Neural progenitor cell (in vitro differentiated cells): ENCODE measurements at regions not wholly inside any gene's neighbourhood (a gene's known extent, or its start where the extent isn't known, plus 50 kb on each side); places are given as distances from the start of the nearest gene placed in this dataset.

ENCODE experiments used
- DNase-seq: peaks from one replicate; pipeline ENCODE4 v3.0.0-alpha.2; 2016; ENCODE audit warnings: low spot score
- H2AFZ ChIP-seq: fragments of 200-600 bp; sonication (generic); replicated peaks from 2 replicates; pipeline ENCODE4 v1.6.1; 2016; ENCODE audit warnings: antibody characterized with exemption
- H3F3A ChIP-seq: fragments of 200-600 bp; sonication (generic); 2 replicates; pipeline ENCODE4 v1.6.1; 2016; ENCODE audit warnings: antibody characterized with exemption, low read depth
- H3K27ac ChIP-seq: fragments of 200-600 bp; sonication (generic); 2 replicates; pipeline ENCODE4 v1.5.1; 2016; ENCODE audit warnings: mild to moderate bottlenecking
- H3K27me3 ChIP-seq: fragments of 200-600 bp; sonication (generic); 2 replicates; pipeline ENCODE4 v1.6.1; 2016; ENCODE audit warnings: mild to moderate bottlenecking, moderate library complexity
- H3K36me3 ChIP-seq: fragments of 200-600 bp; sonication (generic); 2 replicates; pipeline ENCODE4 v1.5.1; 2016
- H3K4me1 ChIP-seq: fragments of 200-600 bp; sonication (generic); 2 replicates; pipeline ENCODE4 v1.6.1; 2016; ENCODE audit warnings: mixed run types
- H3K4me2 ChIP-seq: fragments of 200-600 bp; sonication (generic); 2 replicates; pipeline ENCODE4 v1.6.1; 2016
- H3K4me3 ChIP-seq: fragments of 200-600 bp; sonication (generic); 2 replicates; pipeline ENCODE4 v1.5.1; 2016
- H3K79me2 ChIP-seq: fragments of 200-600 bp; sonication (generic); 2 replicates; pipeline ENCODE4 v1.6.1; 2016; ENCODE audit warnings: low read depth
- H3K9ac ChIP-seq: fragments of 200-600 bp; sonication (generic); 2 replicates; pipeline ENCODE4 v1.6.1; 2016
- H3K9me3 ChIP-seq: fragments of 200-600 bp; sonication (generic); 2 replicates; pipeline ENCODE4 v1.5.1; 2016; ENCODE audit warnings: low read depth
- H4K20me1 ChIP-seq: fragments of 200-600 bp; sonication (generic); 2 replicates; pipeline ENCODE4 v1.6.1; 2016; ENCODE audit warnings: low read depth
- H3K27ac Mint-ChIP-seq: 3 replicates; pipeline ENCODE4 v1.8.0; 2021; ENCODE audit warnings: mixed read lengths
- H3K27me3 Mint-ChIP-seq: 2 replicates; pipeline ENCODE4 v1.8.0; 2022; ENCODE audit warnings: low read depth, mild to moderate bottlenecking, inconsistent platforms, moderate library complexity, mixed read lengths; ENCODE audit not compliant: insufficient read depth
- H3K36me3 Mint-ChIP-seq: 3 replicates; pipeline ENCODE4 v1.8.0; 2021; ENCODE audit warnings: mixed read lengths
- H3K4me1 Mint-ChIP-seq: 3 replicates; pipeline ENCODE4 v1.8.0; 2021; ENCODE audit warnings: mixed read lengths
- H3K4me3 Mint-ChIP-seq: 3 replicates; pipeline ENCODE4 v1.8.0; 2021; ENCODE audit warnings: mild to moderate bottlenecking, moderate library complexity, mixed read lengths
- H3K9me3 Mint-ChIP-seq: 3 replicates; pipeline ENCODE4 v1.8.0; 2020; ENCODE audit warnings: mixed read lengths
- CTCF ChIP-seq: fragments of 200-600 bp; sonication (generic); IDR thresholded peaks from 2 replicates; pipeline ENCODE4 v1.5.1; 2017; ENCODE audit warnings: antibody characterized with exemption, mild to moderate bottlenecking
- EZH2 ChIP-seq: fragments of 200-600 bp; sonication (generic); IDR thresholded peaks from 2 replicates; pipeline ENCODE4 v1.6.1; 2017; ENCODE audit warnings: antibody characterized with exemption, mild to moderate bottlenecking, moderate library complexity
- EZH2phosphoT487 ChIP-seq: fragments of 200-600 bp; sonication (generic); IDR thresholded peaks from 2 replicates; pipeline ENCODE4 v1.6.1; 2017; ENCODE audit warnings: antibody characterized with exemption

- Histone ChIP-seq H3K27ac (no peak overlapping the region), H3F3A (no peaks in the 10 kb centered on the region), H3K4me1 (peaks cover 22% of the 10 kb centered on the region), H3K36me3 (no peaks in the 10 kb centered on the region), H3K27me3 (no peaks in the 10 kb centered on the region), H3K4me2 (no peak overlapping the region), H3K79me2 (no peaks in the 10 kb centered on the region), H3K9ac (no peak overlapping the region), H2AFZ (no peak overlapping the region), H4K20me1 (no peaks in the 10 kb centered on the region), H3K4me3 (no peak overlapping the region), H3K9me3 (no peaks in the 10 kb centered on the region)
- no peak for TF ChIP-seq EZH2phosphoT487
- TF ChIP-seq EZH2: no peak
- TF ChIP-seq CTCF: no peak
- Mint-ChIP-seq H3K4me1 (peaks cover 20% of the 10 kb centered on the region), H3K36me3 (no peaks in the 10 kb centered on the region), H3K27me3 (no peaks in the 10 kb centered on the region), H3K27ac (no peak overlapping the region), H3K4me3 (no peak overlapping the region), H3K9me3 (peaks cover 4% of the 10 kb centered on the region)
- DNase-seq: no peak
Measured at GRCh38 chr12:3935078-3935477, 61.9 kb upstream of the PARP11 start.

GRCh38 chr12:3933819-3934192, 60.6 kb upstream of the PARP11 start:
- Histone ChIP-seq H3K4me2 (no peak overlapping the region), H3K4me1 (peaks cover 34% of the 10 kb centered on the region)
- no peak overlapping the region for H3K27ac Mint-ChIP-seq

GRCh38 chr12:3933074-3933818, 60.0 kb upstream of the PARP11 start:
- Mint-ChIP-seq H3K27me3 (peaks cover 3% of the 10 kb centered on the region), H3K36me3 (no peaks in the 10 kb centered on the region), H3K4me1 (peaks cover 38% of the 10 kb centered on the region), H3K27ac (no peak overlapping the region), H3K9me3 (peaks cover 4% of the 10 kb centered on the region), H3K4me3 (no peak overlapping the region)
- Histone ChIP-seq H3K27me3 (no peaks in the 10 kb centered on the region), H3K36me3 (no peaks in the 10 kb centered on the region), H3K27ac (no peak overlapping the region), H3K79me2 (no peaks in the 10 kb centered on the region), H2AFZ (no peak overlapping the region), H3F3A (no peaks in the 10 kb centered on the region), H4K20me1 (no peaks in the 10 kb centered on the region), H3K4me1 (peaks cover 34% of the 10 kb centered on the region), H3K4me2 (no peak overlapping the region), H3K9ac (no peak overlapping the region), H3K9me3 (no peaks in the 10 kb centered on the region), H3K4me3 (no peak overlapping the region)
- TF ChIP-seq EZH2phosphoT487 (no peak), CTCF (no peak), EZH2 (no peak)
- no peak for DNase-seq

More at GRCh38 chr12:3933819-3934192, 60.6 kb upstream of the PARP11 start:
- no peak overlapping the region for H3K27ac ChIP-seq
- no peaks in the 10 kb centered on the region for H3F3A ChIP-seq
- H3K9me3 ChIP-seq: no peaks in the 10 kb centered on the region
- no peaks in the 10 kb centered on the region for H3K79me2 ChIP-seq
- no peak for TF ChIP-seq EZH2phosphoT487
- no peak for TF ChIP-seq CTCF
- no peak for TF ChIP-seq EZH2
- H4K20me1 ChIP-seq: no peaks in the 10 kb centered on the region
- Mint-ChIP-seq H3K36me3 (no peaks in the 10 kb centered on the region), H3K27me3 (no peaks in the 10 kb centered on the region), H3K9me3 (peaks cover 4% of the 10 kb centered on the region), H3K4me1 (peaks cover 33% of the 10 kb centered on the region), H3K4me3 (no peak overlapping the region)
- DNase-seq: no peak
- H3K4me3 ChIP-seq: no peak overlapping the region
- no peaks in the 10 kb centered on the region for H3K27me3 ChIP-seq
- H2AFZ ChIP-seq: no peak overlapping the region
- H3K9ac ChIP-seq: no peak overlapping the region
- H3K36me3 ChIP-seq: no peaks in the 10 kb centered on the region
